K562 (cell line): ENCODE measurements at regions not wholly inside any gene's neighbourhood (a gene's known extent, or its start where the extent isn't known, plus 50 kb on each side); places are given as distances from the start of the nearest gene placed in this dataset.

ENCODE experiments used
- ATAC-seq: fragments of 200-7000 bp; cut with Tn5 transposase; 3 replicates; pipeline ENCODE4 v1.9.1; 2020; ENCODE audit warnings: moderate library complexity
- BruUV-seq: library from RNA; stranded (reverse); fragments of 400-500 nt; replicated peaks from 2 replicates; lab custom pipeline; 2021; lab: Mats Ljungman, UMichigan
- CTCF ChIA-PET: fragments of 300-600 bp; formaldehyde crosslinking; extraction: SDS; loops from one replicate; lab custom pipeline; 2021; ENCODE audit warnings: low intra/inter-chr PET ratio; lab: Yijun Ruan, JAX
- POLR2A ChIA-PET: fragments of 300-600, 350-650 bp; sonication (Branson Sonifier 250); formaldehyde crosslinking; extraction: SDS; loops from one replicate; lab custom pipeline; 2021; ENCODE audit warnings: antibody characterized with exemption, inconsistent platforms; lab: Yijun Ruan, JAX
- DNase-seq, 4 experiments: peaks; one replicate each; pipeline versions ENCODE4 v3.0.0 to v3.0.0-alpha.2; 2011 to 2018; ENCODE audit warnings: low spot score in 3 of 4, mixed read lengths in 3 of 4; ENCODE audit errors: extremely low read depth in 1 of 4
- FAIRE-seq: peaks from 2 replicates; lab custom pipeline; 2011; peaks lifted over from hg19 to GRCh38; lab: Jason Lieb, UNC
- H2AFZ ChIP-seq: 2 replicates; pipeline ENCODE4 v1.6.0; 2011; ENCODE audit warnings: low read depth, low read length, control low read depth, inconsistent platforms
- H3K27ac ChIP-seq: fragments of 200-600 bp; 3 replicates; pipeline ENCODE4 v1.8.0; 2011; ENCODE audit warnings: low read depth, mild to moderate bottlenecking, control low read depth, inconsistent platforms, low read length, moderate library complexity, mixed read lengths; ENCODE audit errors: extremely low read depth
- H3K27me3 ChIP-seq, 2 experiments: fragments of 300-600 bp in 1 of 2; 2 replicates in 1 of 2; 3 replicates in 1 of 2; pipeline versions ENCODE4 v1.6.0 to v1.8.0; 2011; ENCODE audit warnings: inconsistent platforms in 2 of 2, low read length in 2 of 2, mild to moderate bottlenecking in 1 of 2, mixed read lengths in 1 of 2, moderate library complexity in 1 of 2; ENCODE audit not compliant: control insufficient read depth in 2 of 2, insufficient read depth in 2 of 2
- H3K36me3 ChIP-seq: fragments of 300-600 bp; 3 replicates; pipeline ENCODE4 v1.8.0; 2011; ENCODE audit warnings: mild to moderate bottlenecking, low read length, inconsistent platforms; ENCODE audit not compliant: control insufficient read depth, insufficient read depth
- H3K4me1 ChIP-seq, 2 experiments: fragments of 200-600 bp in 1 of 2; replicated peaks in 1 of 2; 2 replicates in 1 of 2; 3 replicates in 1 of 2; pipeline versions ENCODE4 v1.5.1 to v1.8.0; 2011; ENCODE audit warnings: inconsistent platforms in 2 of 2, low read length in 2 of 2, mild to moderate bottlenecking in 1 of 2, mixed read lengths in 1 of 2, moderate library complexity in 1 of 2; ENCODE audit not compliant: control insufficient read depth in 2 of 2, insufficient read depth in 2 of 2
- H3K4me2 ChIP-seq: 2 replicates; pipeline ENCODE4 v1.6.1; 2011; ENCODE audit warnings: low read length, control low read depth, inconsistent platforms, mixed read lengths; ENCODE audit not compliant: insufficient read depth
- H3K4me3 ChIP-seq: fragments of 200-600 bp; sonication (generic), shearing (Covaris generic); 2 replicates; pipeline ENCODE4 v1.5.1; 2016; ENCODE audit warnings: control low read depth, inconsistent platforms
- H3K79me2 ChIP-seq: fragments of 200-600 bp; 3 replicates; pipeline ENCODE4 v1.8.0; 2011; ENCODE audit warnings: low read length, inconsistent platforms; ENCODE audit not compliant: control insufficient read depth, insufficient read depth
- H3K9ac ChIP-seq, 2 experiments: 2 replicates each; pipeline versions ENCODE4 v1.6.0 to v1.6.1; 2011; ENCODE audit warnings: low read depth in 2 of 2, low read length in 2 of 2, control low read depth in 1 of 2, inconsistent platforms in 1 of 2, mild to moderate bottlenecking in 1 of 2, mixed read lengths in 1 of 2; ENCODE audit not compliant: insufficient read depth in 1 of 2
- H3K9me1 ChIP-seq: one replicate; pipeline ENCODE4 v1.6.0; 2011; ENCODE audit warnings: inconsistent platforms, mild to moderate bottlenecking, low read length, moderate library complexity; ENCODE audit not compliant: control insufficient read depth, insufficient read depth
- H3K9me3 ChIP-seq: replicated peaks from 2 replicates; pipeline ENCODE4 v1.5.1; 2011; ENCODE audit warnings: low read depth, low read length, inconsistent platforms; ENCODE audit not compliant: control insufficient read depth, insufficient read depth
- H4K20me1 ChIP-seq: replicated peaks from 2 replicates; pipeline ENCODE4 v1.6.1; 2011; ENCODE audit warnings: low read length, inconsistent platforms, mixed read lengths; ENCODE audit not compliant: control insufficient read depth, insufficient read depth
- ADNP ChIP-seq: fragments of 200-800 bp; sonication (Bioruptor generic); IDR thresholded peaks from 2 replicates; pipeline ENCODE4 v1.6.1; 2016; ENCODE audit warnings: missing genetic modification characterization, missing compliant biosample characterization
- CBX3 ChIP-seq, 2 experiments: IDR thresholded peaks; 1 replicate in 1 of 2; 2 replicates in 1 of 2; pipeline ENCODE4 v1.6.1; 2012; ENCODE audit warnings: inconsistent platforms in 2 of 2, low read length in 2 of 2, borderline replicate concordance in 1 of 2, control low read depth in 1 of 2
- HDAC6 ChIP-seq: IDR thresholded peaks from 2 replicates; pipeline ENCODE4 v1.6.1; 2012; ENCODE audit warnings: low read depth, mild to moderate bottlenecking, control low read depth, inconsistent platforms, low read length, moderate library complexity
- KDM1A ChIP-seq, 2 experiments: fragments of 450-650 bp; IDR thresholded peaks; 2 replicates each; pipeline ENCODE4 v1.6.1; 2016; ENCODE audit warnings: mild to moderate bottlenecking in 2 of 2
- MCM3 ChIP-seq: fragments of 450-650 bp; IDR thresholded peaks from 2 replicates; pipeline ENCODE4 v1.6.1; 2016
- PHF8 ChIP-seq: fragments of 200-600 bp; sonication (generic); IDR thresholded peaks from 2 replicates; pipeline ENCODE4 v1.6.1; 2012; ENCODE audit warnings: mixed run types, mild to moderate bottlenecking, inconsistent platforms, low read length, moderate library complexity, borderline replicate concordance
- RBM25 ChIP-seq: fragments of 200-400 bp; formaldehyde crosslinking; IDR thresholded peaks from 2 replicates; pipeline ENCODE4 v1.6.1; 2018; ENCODE audit warnings: low read length, low read depth, moderate library complexity; ENCODE audit not compliant: severe bottlenecking
- TBL1XR1 ChIP-seq, 2 experiments: IDR thresholded peaks; 2 replicates each; pipeline ENCODE4 v1.6.1; 2012; ENCODE audit warnings: improper control_type of control experiment in 2 of 2, low read length in 2 of 2, mild to moderate bottlenecking in 1 of 2
- TRIM28 ChIP-seq: fragments of 450-650 bp; IDR thresholded peaks from 2 replicates; pipeline ENCODE4 v1.6.1; 2017
- WGBS: fragments of 100-300 bp; shearing (Covaris generic); methylation state at CpG from one replicate; pipeline ENCODE4 v1.1.6; 2016; ENCODE audit warnings: low coverage, mixed read lengths; ENCODE audit not compliant: insufficient coverage; ENCODE audit errors: missing lambda C conversion rate; 5-methylcytosine and 5-hydroxymethylcytosine counted together
- in situ Hi-C: fragments of 300-500 bp; cut with MboI; formaldehyde crosslinking; loops from 4 replicates; pipeline ENCODE4 v1.15.0; 2018; ENCODE audit warnings: inconsistent platforms, mixed read lengths
- intact Hi-C: fragments of 100-400 bp; cut with micrococcal nuclease; formaldehyde crosslinking; loops from 2 replicates; pipeline ENCODE4 v1.14.2; 2022

DNA sequence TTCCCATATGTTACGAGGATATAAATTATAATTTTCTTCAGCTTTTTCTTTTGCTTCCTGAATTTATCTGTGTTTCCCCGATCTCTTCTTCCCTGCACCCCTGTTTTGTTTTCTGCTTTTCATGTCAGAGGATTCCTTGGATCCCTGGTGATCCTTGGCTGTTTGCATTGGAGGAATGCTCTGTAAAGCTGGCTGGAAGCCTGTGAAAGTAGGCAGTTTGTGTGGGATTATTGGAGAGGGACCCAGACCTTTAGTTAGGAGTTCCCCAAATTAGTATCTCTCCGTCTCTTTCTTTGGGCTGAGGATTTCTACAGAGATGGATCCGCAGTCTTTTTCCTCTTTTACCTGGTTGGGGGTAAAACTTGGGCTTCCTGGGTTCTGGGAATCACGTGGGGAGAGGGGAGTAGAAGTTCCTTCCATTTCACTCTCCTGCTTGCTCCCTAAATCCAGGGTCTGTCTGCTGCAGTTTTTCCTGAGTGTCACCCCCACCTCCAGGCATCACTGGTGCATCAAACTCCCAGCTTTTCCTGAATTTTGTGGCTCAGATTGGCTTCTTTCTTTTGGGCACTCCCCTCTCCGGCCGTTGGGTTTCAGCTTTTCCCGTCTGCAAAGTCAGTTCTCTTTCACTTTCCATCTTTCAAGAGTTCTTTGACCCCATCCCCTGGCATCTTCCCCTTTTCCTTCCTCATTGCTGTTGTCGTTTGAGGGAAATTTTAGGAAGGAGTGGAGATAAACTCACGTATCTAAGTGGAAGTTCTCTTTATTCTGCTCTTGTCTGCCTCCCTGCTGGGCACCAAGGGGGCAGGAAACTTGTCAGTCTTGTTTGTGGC lies 79.1 kb upstream of the ALX4 start:
- Histone ChIP-seq H3K9ac (no peak overlapping the region; a peak in 1 of 4 replicates), H3K4me2 (no peak overlapping the region), H3K4me1 (no peaks in the 10 kb centered on the region), H3K36me3 (no peaks in the 10 kb centered on the region), H3K27me3 (peaks cover 10 to 13% of the 10 kb centered on the region in 2 experiments; a peak in 2 of 5 replicates), H3K9me3 (peaks cover 3% of the 10 kb centered on the region; the same call in 1 of the 2 replicates), H2AFZ (no peak overlapping the region), H3K4me3 (no peak overlapping the region), H3K79me2 (no peaks in the 10 kb centered on the region), H3K9me1 (no peaks in the 10 kb centered on the region), H3K27ac (no peak overlapping the region), H4K20me1 (no peaks in the 10 kb centered on the region)
- ATAC-seq (no peak), DNase-seq (no peak), FAIRE-seq (no peak)
- TF ChIP-seq HDAC6 = no peak
- no peak for TF ChIP-seq MCM3
- no peak for TF ChIP-seq TBL1XR1 (IDR thresholded peaks at IDR 0.05; ENCODE audit: low read length in 2 of 2)
- ChIA-PET CTCF (interaction anchor here (0.6 kb wide), 1 partner anchor 97 kb away, joined by 3 read pairs; no protein-coding TSS in a partner anchor), POLR2A (interaction anchor here (0.6 to 0.8 kb wide), 2 partner anchors 60 to 112 kb away, joined by 3 read pairs; no protein-coding TSS in a partner anchor)
- intact Hi-C loops (no loop called here), in situ Hi-C loops (no loop called here)
- no TSS peak for BruUV-seq
- under 1% methylated on average over 9 of the region's 10 CpGs for WGBS

DNA sequence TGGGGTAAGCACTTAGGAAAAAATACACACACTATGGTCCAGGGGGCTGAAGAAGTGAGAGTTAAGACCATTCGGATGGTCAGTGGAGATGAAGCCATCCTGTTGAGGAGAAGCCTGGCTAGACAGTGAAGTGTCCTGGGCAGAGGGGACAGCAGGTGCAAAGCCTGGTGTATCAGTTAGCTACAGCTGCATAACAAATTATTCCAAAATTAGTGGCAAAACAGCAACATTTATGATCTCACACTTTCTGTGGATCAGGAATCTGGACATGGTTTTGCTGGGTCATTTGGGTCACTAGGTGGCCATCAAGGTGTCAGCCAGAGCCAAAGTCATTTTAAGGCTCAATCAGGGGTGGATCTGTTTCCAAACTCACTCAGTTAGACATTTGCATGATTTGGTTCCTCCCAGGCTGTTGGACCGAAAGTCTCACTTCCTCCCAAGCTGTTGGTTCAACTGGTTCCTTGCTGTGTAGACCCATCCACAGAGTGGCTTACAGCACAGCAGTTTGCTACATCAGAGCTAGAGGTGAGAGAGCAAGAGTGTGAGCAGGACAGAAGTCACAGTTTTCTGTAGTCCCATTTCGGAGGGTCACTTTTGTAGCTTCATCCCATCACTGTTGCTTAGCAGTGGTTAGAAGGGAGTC lies 80.1 kb upstream of the ALX4 start:
- Histone ChIP-seq H3K27ac (no peak overlapping the region), H3K27me3 (peaks cover 10 to 13% of the 10 kb centered on the region in 2 experiments; a peak in 2 of 5 replicates), H3K9me3 (peaks cover 3% of the 10 kb centered on the region; the same call in 1 of the 2 replicates), H3K79me2 (no peaks in the 10 kb centered on the region), H3K9ac (no peak overlapping the region), H3K9me1 (no peaks in the 10 kb centered on the region), H3K4me2 (no peak overlapping the region), H3K4me3 (no peak overlapping the region), H4K20me1 (no peaks in the 10 kb centered on the region), H3K36me3 (no peaks in the 10 kb centered on the region), H3K4me1 (no peaks in the 10 kb centered on the region)
- DNase-seq (no peak), ATAC-seq (no peak)
- POLR2A ChIA-PET = interaction anchor here (0.8 to 0.9 kb wide), 2 partner anchors 9 to 59 kb away, joined by 3 read pairs; no protein-coding TSS in a partner anchor
- intact Hi-C loops (no loop called here), in situ Hi-C loops (no loop called here)
- no TSS peak for BruUV-seq
- WGBS = 3% methylated on average over 3 of the region's 3 CpGs
- CTCF ChIA-PET = no interaction called here
- TF ChIP-seq PHF8 (no peak), KDM1A (IDR thresholded peaks at IDR 0.05) (0 out of 4 replicates have a peak, but pooled peaks of 1 of the 2 experiments have one; percentile 15), RBM25 (peak; percentile 71), TRIM28 (0 out of 2 replicates have a peak, but pooled peaks have one; percentile 19), ADNP (tag) (peak; percentile 60; the same call in 1 of the 2 replicates), CBX3 (IDR thresholded peaks at IDR 0.05; ENCODE audit: borderline replicate concordance in 1 of 2, low read length in 2 of 2) (0 out of 3 replicates have a peak, but pooled peaks of 1 of the 2 experiments have one; percentile 39)
- TF ChIP-seq, all 486 proteins: peak for 5
- FAIRE-seq = no peak
- no peak overlapping the region for H2AFZ ChIP-seq
